MG63 (cell line): ENCODE measurements at regions not wholly inside any gene's neighbourhood (a gene's known extent, or its start where the extent isn't known, plus 50 kb on each side); places are given as distances from the start of the nearest gene placed in this dataset.

Experiments
- DNase-seq: peaks from one replicate; pipeline ENCODE4 v3.0.0-alpha.2; 2020
- H3K27me3 ChIP-seq: fragments of 250-450 bp; sonication (Bioruptor Pico); 2 replicates; pipeline ENCODE4 v1.5.1; 2020; ENCODE audit warnings: mild to moderate bottlenecking, moderate library complexity
- H3K36me3 ChIP-seq: fragments of 250-450 bp; sonication (Bioruptor Pico); 2 replicates; pipeline ENCODE4 v1.5.1; 2020; ENCODE audit warnings: mild to moderate bottlenecking, moderate library complexity
- H3K4me3 ChIP-seq: fragments of 250-450 bp; sonication (Bioruptor Pico); 2 replicates; pipeline ENCODE4 v1.5.1; 2020; ENCODE audit warnings: mild to moderate bottlenecking, moderate library complexity
- H3K9me3 ChIP-seq: fragments of 250-450 bp; sonication (Bioruptor Pico); 2 replicates; pipeline ENCODE4 v1.5.1; 2020; ENCODE audit warnings: mild to moderate bottlenecking, moderate library complexity

- peak; percentile 100 for DNase-seq
- H3K4me3 ChIP-seq = no peak overlapping the region
- H3K27me3 ChIP-seq = no peaks in the 10 kb centered on the region
These were observed 52.1 kb upstream of the NFIB start for GRCh38 chr9:14366076-14366475.

GRCh38 chr9:14365670-14366069 is 51.7 kb upstream of the NFIB start:
- peaks cover 37% of the 10 kb centered on the region for H3K9me3 ChIP-seq
- H3K27me3 ChIP-seq = no peaks in the 10 kb centered on the region
- H3K36me3 ChIP-seq = no peaks in the 10 kb centered on the region
- DNase-seq = no peak
- no peak overlapping the region for H3K4me3 ChIP-seq

More at GRCh38 chr9:14366076-14366475, 52.1 kb upstream of the NFIB start:
- no peaks in the 10 kb centered on the region for H3K36me3 ChIP-seq
- H3K9me3 ChIP-seq = peaks cover 37% of the 10 kb centered on the region
